ENCODE measurements at regions not wholly inside any gene's neighbourhood (a gene's known extent, or its start where the extent isn't known, plus 50 kb on each side); places are given as distances from the start of the nearest gene placed in this dataset.
"Not testable (repeated sequence)": the region's sequence is repeated elsewhere in the genome, so short reads cannot be mapped to it uniquely, and the experiment has no call there.

- no peak overlapping the region for H3K4me3 ChIP-seq
- H3K27me3 ChIP-seq, result no peaks in the 10 kb centered on the region
- H3K36me3 ChIP-seq, result no peaks in the 10 kb centered on the region
- no peak for DNase-seq
- no peaks in the 10 kb centered on the region for H3K4me1 ChIP-seq
- H3K9me3 ChIP-seq, result no peaks in the 10 kb centered on the region
- H3K27ac ChIP-seq, result no peak overlapping the region
- TF ChIP-seq, protein P1, sequence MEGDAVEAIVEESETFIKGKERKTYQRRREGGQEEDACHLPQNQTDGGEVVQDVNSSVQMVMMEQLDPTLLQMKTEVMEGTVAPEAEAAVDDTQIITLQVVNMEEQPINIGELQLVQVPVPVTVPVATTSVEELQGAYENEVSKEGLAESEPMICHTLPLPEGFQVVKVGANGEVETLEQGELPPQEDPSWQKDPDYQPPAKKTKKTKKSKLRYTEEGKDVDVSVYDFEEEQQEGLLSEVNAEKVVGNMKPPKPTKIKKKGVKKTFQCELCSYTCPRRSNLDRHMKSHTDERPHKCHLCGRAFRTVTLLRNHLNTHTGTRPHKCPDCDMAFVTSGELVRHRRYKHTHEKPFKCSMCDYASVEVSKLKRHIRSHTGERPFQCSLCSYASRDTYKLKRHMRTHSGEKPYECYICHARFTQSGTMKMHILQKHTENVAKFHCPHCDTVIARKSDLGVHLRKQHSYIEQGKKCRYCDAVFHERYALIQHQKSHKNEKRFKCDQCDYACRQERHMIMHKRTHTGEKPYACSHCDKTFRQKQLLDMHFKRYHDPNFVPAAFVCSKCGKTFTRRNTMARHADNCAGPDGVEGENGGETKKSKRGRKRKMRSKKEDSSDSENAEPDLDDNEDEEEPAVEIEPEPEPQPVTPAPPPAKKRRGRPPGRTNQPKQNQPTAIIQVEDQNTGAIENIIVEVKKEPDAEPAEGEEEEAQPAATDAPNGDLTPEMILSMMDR (IDR thresholded peaks at IDR 0.05), result no peak
- TF ChIP-seq POLR2A (IDR thresholded peaks at IDR 0.05), result no peak
Measured at GRCh38 chr5:118397236-118397635, 591.1 kb downstream of the DTWD2 start.

GRCh38 chr5:118392491-118392890, 595.9 kb downstream of the DTWD2 start:
- H3K36me3 ChIP-seq, result no peaks in the 10 kb centered on the region
- TF ChIP-seq POLR2A (IDR thresholded peaks at IDR 0.05), result no peak
- TF ChIP-seq, protein P1 (IDR thresholded peaks at IDR 0.05), result no peak
- no peaks in the 10 kb centered on the region for H3K27me3 ChIP-seq
- no peak overlapping the region for H3K4me3 ChIP-seq
- no peak overlapping the region for H3K27ac ChIP-seq
- H3K9me3 ChIP-seq, result no peaks in the 10 kb centered on the region
- no peak for DNase-seq
- no peaks in the 10 kb centered on the region for H3K4me1 ChIP-seq

GRCh38 chr5:118382931-118383330, 605.4 kb downstream of the DTWD2 start:
- H3K9me3 ChIP-seq, H3K4me3 ChIP-seq, H3K27ac ChIP-seq, H3K36me3 ChIP-seq, DNase-seq, H3K4me1 ChIP-seq, H3K27me3 ChIP-seq: not testable (repeated sequence)

DNA sequence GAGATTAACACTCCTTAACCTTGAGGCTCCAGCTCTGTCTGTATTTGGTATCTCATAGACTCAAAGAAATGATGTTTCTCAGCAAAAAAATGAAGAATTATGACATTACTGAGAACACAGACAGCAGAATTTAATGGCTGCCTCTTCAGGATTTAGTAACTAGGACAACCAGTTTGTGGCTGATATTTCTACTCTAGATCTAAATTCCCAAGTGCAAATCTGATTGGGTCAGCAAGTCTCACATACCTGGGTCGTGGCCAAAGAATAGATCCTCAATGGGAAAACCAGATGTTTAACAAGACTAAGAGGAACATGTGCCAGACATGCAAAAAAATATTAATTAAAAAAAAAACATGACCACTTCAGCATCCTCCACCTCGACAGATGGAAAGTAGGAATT, 608.9 kb downstream of the DTWD2 start:
- Histone ChIP-seq H3K36me3 (no peaks in the 10 kb centered on the region), H3K27ac (no peak overlapping the region), H3K4me3 (no peak overlapping the region), H3K27me3 (no peaks in the 10 kb centered on the region), H3K4me1 (no peaks in the 10 kb centered on the region), H3K9me3 (no peaks in the 10 kb centered on the region)
- no peak for DNase-seq
- TF ChIP-seq POLR2A (IDR thresholded peaks at IDR 0.05), result no peak
- TF ChIP-seq, protein P1 (IDR thresholded peaks at IDR 0.05), result no peak

- no peak for DNase-seq
- TF ChIP-seq POLR2A (IDR thresholded peaks at IDR 0.05), result no peak
- TF ChIP-seq, protein P1 (IDR thresholded peaks at IDR 0.05), result no peak
- Histone ChIP-seq H3K36me3 (no peaks in the 10 kb centered on the region), H3K4me1 (no peaks in the 10 kb centered on the region), H3K27me3 (no peaks in the 10 kb centered on the region), H3K9me3 (no peaks in the 10 kb centered on the region), H3K4me3 (no peak overlapping the region), H3K27ac (no peak overlapping the region)
Measured at GRCh38 chr5:118378959-118379358, 609.4 kb downstream of the DTWD2 start.

GRCh38 chr5:118377420-118377819, 610.9 kb downstream of the DTWD2 start:
- Histone ChIP-seq H3K27ac (no peak overlapping the region), H3K27me3 (no peaks in the 10 kb centered on the region), H3K9me3 (no peaks in the 10 kb centered on the region), H3K4me1 (no peaks in the 10 kb centered on the region), H3K36me3 (no peaks in the 10 kb centered on the region), H3K4me3 (no peak overlapping the region)
- TF ChIP-seq POLR2A (IDR thresholded peaks at IDR 0.05), result no peak
- TF ChIP-seq, protein P1 (IDR thresholded peaks at IDR 0.05), result no peak
- no peak for DNase-seq

All from Peyer's patch (tissue), 4 donors.